Fibroblast of lung (primary cell): ENCODE measurements at regions not wholly inside any gene's neighbourhood (a gene's known extent, or its start where the extent isn't known, plus 50 kb on each side); places are given as distances from the start of the nearest gene placed in this dataset.

Experiments used
- DNase-seq, 2 donors: peaks; one replicate each; pipeline versions ENCODE4 v3.0.0 to v3.0.0-alpha.2; 2010; ENCODE audit warnings: low read depth in 2 of 2
- H2AFZ ChIP-seq: 2 replicates; pipeline ENCODE4 v1.5.1; 2012; ENCODE audit warnings: low read length, control low read depth, inconsistent platforms
- H3K27ac ChIP-seq: 2 replicates; pipeline ENCODE4 v1.5.1; 2011; ENCODE audit warnings: low read length, control low read depth; ENCODE audit not compliant: insufficient read depth
- H3K27me3 ChIP-seq: 2 replicates; pipeline ENCODE4 v1.5.1; 2011; ENCODE audit warnings: mild to moderate bottlenecking, low read length; ENCODE audit not compliant: control insufficient read depth, insufficient read depth
- H3K36me3 ChIP-seq: 2 replicates; pipeline ENCODE4 v1.5.1; 2011; ENCODE audit warnings: low read length; ENCODE audit not compliant: control insufficient read depth, insufficient read depth
- H3K4me1 ChIP-seq: 2 replicates; pipeline ENCODE4 v1.5.1; 2011; ENCODE audit warnings: low read length; ENCODE audit not compliant: control insufficient read depth, insufficient read depth; ENCODE audit errors: extremely low read depth
- H3K4me2 ChIP-seq: 2 replicates; pipeline ENCODE4 v1.5.1; 2011; ENCODE audit warnings: low read length, control low read depth; ENCODE audit not compliant: insufficient read depth; ENCODE audit errors: extremely low read depth
- H3K4me3 ChIP-seq, 4 experiments: fragments of 200-600 bp in 1 of 4; sonication (generic) in 1 of 4; replicated peaks in 1 of 4; 2 replicates each; pipeline ENCODE4 v1.5.1; 2011 to 2016; ENCODE audit warnings: low read length in 4 of 4, low read depth in 3 of 4, mild to moderate bottlenecking in 3 of 4, control low read depth in 2 of 4, inconsistent platforms in 1 of 4, mixed read lengths in 1 of 4; ENCODE audit not compliant: insufficient read depth in 1 of 4; ENCODE audit errors: control extremely low read depth in 1 of 4
- H3K79me2 ChIP-seq: 2 replicates; pipeline ENCODE4 v1.5.1; 2012; ENCODE audit warnings: mild to moderate bottlenecking, low read length, inconsistent platforms; ENCODE audit not compliant: control insufficient read depth, insufficient read depth
- H3K9ac ChIP-seq: 2 replicates; pipeline ENCODE4 v1.5.1; 2011; ENCODE audit warnings: mild to moderate bottlenecking, low read length, control low read depth; ENCODE audit not compliant: insufficient read depth
- H3K9me3 ChIP-seq: 2 replicates; pipeline ENCODE4 v1.5.1; 2012; ENCODE audit warnings: low read depth, low read length; ENCODE audit not compliant: control insufficient read depth, insufficient read depth
- H4K20me1 ChIP-seq: 2 replicates; pipeline ENCODE4 v1.5.1; 2011; ENCODE audit warnings: low read length; ENCODE audit not compliant: control insufficient read depth, insufficient read depth; ENCODE audit errors: extremely low read depth
- EZH2 ChIP-seq: IDR thresholded peaks from 2 replicates; pipeline ENCODE4 v1.5.1; 2012; ENCODE audit warnings: low read length, control low read depth, mild to moderate bottlenecking; ENCODE audit errors: missing control alignments
- TF ChIP-seq, protein P1 (sequence below), 2 donors: IDR thresholded peaks in 1 of 2; conservative IDR thresholded peaks in 1 of 2; 1 replicate in 1 of 2; 2 replicates in 1 of 2; pipeline ENCODE4 v1.5.1; 2011 to 2012; ENCODE audit warnings: low read length in 2 of 2, control low read depth in 1 of 2, inconsistent platforms in 1 of 2, low read depth in 1 of 2, mild to moderate bottlenecking in 1 of 2

DNA sequence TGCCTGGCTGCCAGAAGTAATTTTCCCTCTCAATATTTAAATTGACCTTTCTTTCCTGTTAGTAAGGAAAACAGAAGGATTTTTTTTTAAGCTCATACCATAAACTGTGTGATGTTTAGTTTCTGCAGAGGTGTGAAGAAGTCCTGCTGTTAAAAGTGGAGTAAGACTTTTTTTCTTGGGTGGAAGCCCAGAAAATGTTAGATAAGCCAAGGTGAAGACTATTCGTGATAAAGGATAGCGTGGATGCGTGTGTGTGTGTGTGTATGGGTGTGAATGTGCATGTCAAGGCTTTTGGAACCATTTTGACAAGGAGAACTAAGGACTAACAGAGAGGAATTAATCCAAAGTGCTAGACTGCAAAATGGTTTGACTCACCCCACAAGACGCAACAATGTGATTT lies 152.9 kb upstream of the SEL1L start:
- Histone ChIP-seq H4K20me1 (no peaks in the 10 kb centered on the region), H3K27me3 (no peaks in the 10 kb centered on the region), H3K36me3 (no peaks in the 10 kb centered on the region), H3K9ac (no peak overlapping the region), H2AFZ (no peak overlapping the region), H3K27ac (no peak overlapping the region), H3K79me2 (no peaks in the 10 kb centered on the region), H3K4me2 (no peak overlapping the region), H3K4me3 (no peak overlapping the region), H3K9me3 (no peaks in the 10 kb centered on the region), H3K4me1 (no peaks in the 10 kb centered on the region)
- TF ChIP-seq, protein P1, sequence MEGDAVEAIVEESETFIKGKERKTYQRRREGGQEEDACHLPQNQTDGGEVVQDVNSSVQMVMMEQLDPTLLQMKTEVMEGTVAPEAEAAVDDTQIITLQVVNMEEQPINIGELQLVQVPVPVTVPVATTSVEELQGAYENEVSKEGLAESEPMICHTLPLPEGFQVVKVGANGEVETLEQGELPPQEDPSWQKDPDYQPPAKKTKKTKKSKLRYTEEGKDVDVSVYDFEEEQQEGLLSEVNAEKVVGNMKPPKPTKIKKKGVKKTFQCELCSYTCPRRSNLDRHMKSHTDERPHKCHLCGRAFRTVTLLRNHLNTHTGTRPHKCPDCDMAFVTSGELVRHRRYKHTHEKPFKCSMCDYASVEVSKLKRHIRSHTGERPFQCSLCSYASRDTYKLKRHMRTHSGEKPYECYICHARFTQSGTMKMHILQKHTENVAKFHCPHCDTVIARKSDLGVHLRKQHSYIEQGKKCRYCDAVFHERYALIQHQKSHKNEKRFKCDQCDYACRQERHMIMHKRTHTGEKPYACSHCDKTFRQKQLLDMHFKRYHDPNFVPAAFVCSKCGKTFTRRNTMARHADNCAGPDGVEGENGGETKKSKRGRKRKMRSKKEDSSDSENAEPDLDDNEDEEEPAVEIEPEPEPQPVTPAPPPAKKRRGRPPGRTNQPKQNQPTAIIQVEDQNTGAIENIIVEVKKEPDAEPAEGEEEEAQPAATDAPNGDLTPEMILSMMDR (conservative IDR thresholded peaks at IDR 0.05 in 1 of 2, IDR thresholded peaks at IDR 0.05 in 1 of 2; ENCODE audit: low read depth in 1 of 2, low read length in 2 of 2): no peak
- TF ChIP-seq EZH2: no peak
- DNase-seq: no peak

- H3K36me3 ChIP-seq: no peaks in the 10 kb centered on the region
- H3K79me2 ChIP-seq: no peaks in the 10 kb centered on the region
- H3K27me3 ChIP-seq: no peaks in the 10 kb centered on the region
- H3K9ac ChIP-seq: no peak overlapping the region
- no peaks in the 10 kb centered on the region for H3K4me1 ChIP-seq
- H2AFZ ChIP-seq: no peak overlapping the region
- no peak overlapping the region for H3K4me2 ChIP-seq
- no peak overlapping the region for H3K27ac ChIP-seq
- no peaks in the 10 kb centered on the region for H3K9me3 ChIP-seq
- H4K20me1 ChIP-seq: no peaks in the 10 kb centered on the region
- H3K4me3 ChIP-seq: no peak overlapping the region
- no peak for TF ChIP-seq EZH2
- TF ChIP-seq, protein P1 (conservative IDR thresholded peaks at IDR 0.05 in 1 of 2, IDR thresholded peaks at IDR 0.05 in 1 of 2; ENCODE audit: low read depth in 1 of 2, low read length in 2 of 2): no peak
- no peak for DNase-seq
Measured at GRCh38 chr14:81691931-81692330, 158.3 kb upstream of the SEL1L start.

- Histone ChIP-seq H3K27ac (no peak overlapping the region), H3K4me2 (no peak overlapping the region), H3K27me3 (no peaks in the 10 kb centered on the region), H3K4me1 (no peaks in the 10 kb centered on the region), H3K9me3 (no peaks in the 10 kb centered on the region), H3K36me3 (no peaks in the 10 kb centered on the region), H2AFZ (no peak overlapping the region), H3K79me2 (no peaks in the 10 kb centered on the region), H3K9ac (no peak overlapping the region), H4K20me1 (no peaks in the 10 kb centered on the region), H3K4me3 (no peak overlapping the region)
- TF ChIP-seq, protein P1 (conservative IDR thresholded peaks at IDR 0.05 in 1 of 2, IDR thresholded peaks at IDR 0.05 in 1 of 2; ENCODE audit: low read depth in 1 of 2, low read length in 2 of 2): no peak
- TF ChIP-seq EZH2: no peak
- DNase-seq: no peak
Measured at GRCh38 chr14:81694419-81694818, 160.8 kb upstream of the SEL1L start.
